ENCODE measurements at regions not wholly inside any gene's neighbourhood (a gene's known extent, or its start where the extent isn't known, plus 50 kb on each side); places are given as distances from the start of the nearest gene placed in this dataset.

DNA sequence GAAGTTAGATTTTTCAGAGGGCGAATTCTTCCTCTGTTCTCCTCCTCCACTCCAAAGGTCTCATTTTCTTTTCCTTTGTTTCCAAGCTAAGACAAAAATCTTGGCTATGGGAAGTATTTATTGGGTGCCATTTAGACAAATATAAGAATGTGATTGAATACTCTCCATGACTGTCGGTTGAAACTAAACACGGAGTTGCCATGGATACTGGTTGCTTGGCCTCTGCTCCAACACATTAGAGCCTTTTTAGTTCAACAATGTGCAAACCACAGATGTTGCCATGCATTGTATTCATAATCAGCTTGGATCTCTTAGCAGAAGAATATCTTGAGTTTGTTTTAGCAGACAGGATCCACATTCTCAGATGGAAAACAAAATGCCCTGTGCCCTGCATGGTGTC, 366.5 kb upstream of the LCORL start:
- TF ChIP-seq CTCF (IDR thresholded peaks at IDR 0.05) = no peak
- TF ChIP-seq MAX (IDR thresholded peaks at IDR 0.05; ENCODE audit: low read depth) = no peak
- no peak for TF ChIP-seq EP300 (IDR thresholded peaks at IDR 0.05; ENCODE audit: borderline replicate concordance in 1 of 2, low read depth in 1 of 2, low read length in 1 of 2)
- no peak for TF ChIP-seq FOXM1 (IDR thresholded peaks at IDR 0.05; ENCODE audit: low read depth)
- TF ChIP-seq ZBTB33 (IDR thresholded peaks at IDR 0.05; ENCODE audit: borderline replicate concordance, low read depth) = no peak
- TF ChIP-seq JUND (IDR thresholded peaks at IDR 0.05) = no peak
- no peak for TF ChIP-seq POLR2AphosphoS5 (IDR thresholded peaks at IDR 0.05; ENCODE audit: low read depth, low read length)
- TF ChIP-seq TAF1 (IDR thresholded peaks at IDR 0.05; ENCODE audit: borderline replicate concordance, low read depth, low read length) = no peak
- no peak for TF ChIP-seq PBX3 (IDR thresholded peaks at IDR 0.05)

Data from SK-N-SH (cell line).